Neuronal stem cell (in vitro differentiated cells): ENCODE measurements at regions not wholly inside any gene's neighbourhood (a gene's known extent, or its start where the extent isn't known, plus 50 kb on each side); places are given as distances from the start of the nearest gene placed in this dataset.

Source experiments
- DNase-seq: peaks from one replicate; pipeline ENCODE4 v3.0.0-alpha.2; 2013; ENCODE audit warnings: low spot score
- H2AFZ ChIP-seq: one replicate; pipeline ENCODE4 v1.6.1; 2013; ENCODE audit warnings: mild to moderate bottlenecking, low read length, inconsistent platforms
- H2AK5ac ChIP-seq: 2 replicates; pipeline ENCODE4 v1.6.1; 2013; ENCODE audit warnings: low read depth, mild to moderate bottlenecking, inconsistent platforms, low read length, moderate library complexity, mixed read lengths
- H2BK120ac ChIP-seq: 2 replicates; pipeline ENCODE4 v1.6.1; 2013; ENCODE audit warnings: low read depth, mild to moderate bottlenecking, inconsistent platforms, low read length, moderate library complexity, mixed read lengths
- H2BK12ac ChIP-seq: one replicate; pipeline ENCODE4 v1.6.1; 2013; ENCODE audit warnings: low read length, inconsistent platforms
- H2BK15ac ChIP-seq: 2 replicates; pipeline ENCODE4 v1.6.1; 2013; ENCODE audit warnings: mild to moderate bottlenecking, low read length, inconsistent platforms, mixed read lengths
- H2BK5ac ChIP-seq: one replicate; pipeline ENCODE4 v1.6.1; 2013; ENCODE audit warnings: inconsistent platforms, mild to moderate bottlenecking, low read length, moderate library complexity
- H3K14ac ChIP-seq: one replicate; pipeline ENCODE4 v1.6.1; 2013; ENCODE audit warnings: low read length, inconsistent platforms
- H3K18ac ChIP-seq: 2 replicates; pipeline ENCODE4 v1.6.1; 2013; ENCODE audit warnings: low read length, inconsistent platforms
- H3K23ac ChIP-seq: 2 replicates; pipeline ENCODE4 v1.6.1; 2013; ENCODE audit warnings: low read depth, mild to moderate bottlenecking, mixed read lengths, low read length, inconsistent platforms; ENCODE audit not compliant: poor library complexity
- H3K27ac ChIP-seq: replicated peaks from 3 replicates; pipeline ENCODE4 v1.5.1; 2013; ENCODE audit warnings: low read length, inconsistent platforms
- H3K27me3 ChIP-seq, 3 experiments: 2 replicates each; pipeline ENCODE4 v1.6.1; 2013; ENCODE audit warnings: low read length in 3 of 3, mild to moderate bottlenecking in 2 of 3, inconsistent platforms in 1 of 3, low read depth in 1 of 3, mixed read lengths in 1 of 3, moderate library complexity in 1 of 3; ENCODE audit not compliant: control insufficient read depth in 3 of 3, insufficient read depth in 3 of 3
- H3K36me3 ChIP-seq, 2 donors: replicated peaks in 1 of 2; 2 replicates each; pipeline ENCODE4 v1.6.1; 2013; ENCODE audit warnings: low read length in 2 of 2; ENCODE audit not compliant: control insufficient read depth in 2 of 2, insufficient read depth in 2 of 2
- H3K4ac ChIP-seq: 2 replicates; pipeline ENCODE4 v1.6.1; 2013; ENCODE audit warnings: inconsistent platforms, mild to moderate bottlenecking, low read length, moderate library complexity
- H3K4me1 ChIP-seq, 2 donors: 1 replicate in 1 of 2; 2 replicates in 1 of 2; pipeline ENCODE4 v1.6.1; 2013; ENCODE audit warnings: low read length in 2 of 2, low read depth in 1 of 2; ENCODE audit not compliant: control insufficient read depth in 2 of 2, insufficient read depth in 1 of 2
- H3K4me2 ChIP-seq: one replicate; pipeline ENCODE4 v1.6.1; 2013; ENCODE audit warnings: mild to moderate bottlenecking, low read length, inconsistent platforms; ENCODE audit not compliant: insufficient read depth, poor library complexity, severe bottlenecking
- H3K4me3 ChIP-seq, 2 donors: 2 replicates each; pipeline ENCODE4 v1.5.1; 2013; ENCODE audit warnings: low read length in 2 of 2, mild to moderate bottlenecking in 2 of 2, inconsistent platforms in 1 of 2, moderate library complexity in 1 of 2
- H3K79me1 ChIP-seq: one replicate; pipeline ENCODE4 v1.6.1; 2013; ENCODE audit warnings: low read depth, mild to moderate bottlenecking, inconsistent platforms, low read length, moderate library complexity
- H3K9ac ChIP-seq: one replicate; pipeline ENCODE4 v1.6.1; 2013; ENCODE audit warnings: mild to moderate bottlenecking, low read depth, low read length, inconsistent platforms; ENCODE audit not compliant: poor library complexity
- H3K9me3 ChIP-seq, 2 donors: replicated peaks in 1 of 2; 2 replicates each; pipeline versions ENCODE3 to v1.6.1; 2013; ENCODE audit warnings: low read length in 2 of 2, mild to moderate bottlenecking in 2 of 2, inconsistent platforms in 1 of 2, low read depth in 1 of 2, mixed read lengths in 1 of 2, moderate library complexity in 1 of 2; ENCODE audit not compliant: control insufficient read depth in 2 of 2, insufficient read depth in 1 of 2
- H4K8ac ChIP-seq: one replicate; pipeline ENCODE4 v1.6.1; 2013; ENCODE audit warnings: low read depth, mild to moderate bottlenecking, inconsistent platforms, low read length, moderate library complexity
- H4K91ac ChIP-seq: one replicate; pipeline ENCODE4 v1.6.1; 2013; ENCODE audit warnings: low read length, low read depth, mild to moderate bottlenecking, inconsistent platforms; ENCODE audit not compliant: poor library complexity
- WGBS, 2 donors: extraction: QIAGEN DNeasy Blood & Tissue Kit; methylation state at CpG; one replicate each; pipeline ENCODE4 v1.1.7; 2013; ENCODE audit warnings: missing lambda C conversion rate in 2 of 2, mixed read lengths in 1 of 2; ENCODE audit not compliant: insufficient read length in 2 of 2, insufficient replicate concordance in 1 of 2; ENCODE audit errors: extremely low coverage in 2 of 2; 5-methylcytosine and 5-hydroxymethylcytosine counted together

GRCh38 chr7:131076032-131076431 lies 251.6 kb upstream of the MKLN1 start:
- H3K27ac ChIP-seq, result no peak overlapping the region
- H3K18ac ChIP-seq, result no peak overlapping the region
- no CpG with 5 or more reads among the region's 3 CpGs for WGBS, 2 donors
- no peak overlapping the region for H3K14ac ChIP-seq
- H3K79me1 ChIP-seq, result no peaks in the 10 kb centered on the region
- no peak overlapping the region for H4K8ac ChIP-seq
- H3K27me3 ChIP-seq, result no peaks in the 10 kb centered on the region
- no peak overlapping the region for H2BK5ac ChIP-seq
- no peak overlapping the region for H2BK120ac ChIP-seq
- no peak overlapping the region for H2AK5ac ChIP-seq
- H3K4me1 ChIP-seq, result peaks cover 2% of the 10 kb centered on the region in 2 donors
- no peaks in the 10 kb centered on the region for H3K36me3 ChIP-seq
- DNase-seq, result no peak
- no peak overlapping the region for H3K4ac ChIP-seq
- no peaks in the 10 kb centered on the region for H3K9me3 ChIP-seq
- H2BK15ac ChIP-seq, result no peak overlapping the region
- H3K4me2 ChIP-seq, result no peak overlapping the region
- no peak overlapping the region for H3K4me3 ChIP-seq
- no peak overlapping the region for H2BK12ac ChIP-seq
- H4K91ac ChIP-seq, result no peak overlapping the region
- no peak overlapping the region for H2AFZ ChIP-seq
- no peak overlapping the region for H3K9ac ChIP-seq
- no peak overlapping the region for H3K23ac ChIP-seq

- H3K27me3 ChIP-seq, result no peaks in the 10 kb centered on the region
- no peaks in the 10 kb centered on the region for H3K9me3 ChIP-seq
- H3K4me1 ChIP-seq, result peaks cover 2% of the 10 kb centered on the region in 2 donors
- no peaks in the 10 kb centered on the region for H3K36me3 ChIP-seq
- no peak overlapping the region for H4K8ac ChIP-seq
- H3K79me1 ChIP-seq, result no peaks in the 10 kb centered on the region
- no peak overlapping the region for H3K14ac ChIP-seq
- no peak overlapping the region for H2BK12ac ChIP-seq
- DNase-seq, result no peak
- H2AFZ ChIP-seq, result peak overlapping the region; percentile 41
- no peak overlapping the region for H3K27ac ChIP-seq
- no peak overlapping the region for H3K4me2 ChIP-seq
- no peak overlapping the region for H3K18ac ChIP-seq
- H3K4me3 ChIP-seq, result no peak overlapping the region
- no peak overlapping the region for H2AK5ac ChIP-seq
- H3K9ac ChIP-seq, result no peak overlapping the region
- H3K4ac ChIP-seq, result no peak overlapping the region
- no CpG with 5 or more reads among the region's 4 CpGs for WGBS, 2 donors
- H2BK120ac ChIP-seq, result no peak overlapping the region
- H2BK15ac ChIP-seq, result no peak overlapping the region
- no peak overlapping the region for H2BK5ac ChIP-seq
- no peak overlapping the region for H4K91ac ChIP-seq
- H3K23ac ChIP-seq, result no peak overlapping the region
Observed at GRCh38 chr7:131076711-131077181, 250.9 kb upstream of the MKLN1 start.

DNA sequence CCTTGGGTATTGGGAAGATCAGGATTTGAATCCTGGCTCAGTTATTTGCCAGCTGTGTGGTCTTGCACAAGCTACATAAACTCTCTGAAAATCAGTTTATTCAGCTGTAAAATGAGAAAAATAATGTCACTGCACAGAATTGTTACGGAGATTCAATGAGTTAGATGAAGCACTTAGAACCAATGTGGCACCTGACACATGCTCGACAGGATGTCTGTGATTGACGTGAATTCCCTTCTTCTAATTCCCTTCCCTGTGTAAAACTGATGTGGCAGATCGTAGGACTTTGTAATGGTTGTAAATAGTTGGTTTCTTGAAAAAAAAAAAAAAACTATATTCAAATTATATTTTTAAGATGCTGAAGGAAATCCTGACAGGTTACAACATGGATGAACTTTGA lies 249.9 kb upstream of the MKLN1 start:
- Histone ChIP-seq H3K18ac (no peak overlapping the region), H4K91ac (no peak overlapping the region), H3K9me3 (no peaks in the 10 kb centered on the region), H3K4me3 (no peak overlapping the region), H2AK5ac (no peak overlapping the region), H3K14ac (no peak overlapping the region), H3K36me3 (no peaks in the 10 kb centered on the region), H3K23ac (no peak overlapping the region), H2AFZ (no peak overlapping the region), H3K27me3 (no peaks in the 10 kb centered on the region), H4K8ac (no peak overlapping the region), H3K4me1 (peaks cover under 1 to 1% of the 10 kb centered on the region in 2 donors), H3K27ac (no peak overlapping the region), H2BK5ac (no peak overlapping the region), H2BK120ac (no peak overlapping the region), H3K4me2 (no peak overlapping the region), H3K79me1 (no peaks in the 10 kb centered on the region), H3K9ac (no peak overlapping the region), H2BK12ac (no peak overlapping the region), H2BK15ac (no peak overlapping the region), H3K4ac (no peak overlapping the region)
- DNase-seq, result no peak
- no CpG with 5 or more reads among the region's 4 CpGs for WGBS, 2 donors

- no peak overlapping the region for H2AK5ac ChIP-seq
- no peak overlapping the region for H2BK15ac ChIP-seq
- H3K27ac ChIP-seq, result no peak overlapping the region
- no peaks in the 10 kb centered on the region for H3K4me1 ChIP-seq
- H3K4ac ChIP-seq, result no peak overlapping the region
- no peak overlapping the region for H4K8ac ChIP-seq
- H3K9me3 ChIP-seq, result no peaks in the 10 kb centered on the region
- H3K18ac ChIP-seq, result no peak overlapping the region
- no peak overlapping the region for H3K14ac ChIP-seq
- no peaks in the 10 kb centered on the region for H3K27me3 ChIP-seq
- no peak overlapping the region for H2BK120ac ChIP-seq
- no peak overlapping the region for H2AFZ ChIP-seq
- H3K4me3 ChIP-seq, result peak overlapping the region in 1 of 2 donors; percentile 52
- DNase-seq, result no peak
- H3K4me2 ChIP-seq, result no peak overlapping the region
- no peak overlapping the region for H3K23ac ChIP-seq
- H2BK12ac ChIP-seq, result no peak overlapping the region
- H2BK5ac ChIP-seq, result no peak overlapping the region
- no peak overlapping the region for H4K91ac ChIP-seq
- no peaks in the 10 kb centered on the region for H3K79me1 ChIP-seq
- H3K36me3 ChIP-seq, result no peaks in the 10 kb centered on the region
- H3K9ac ChIP-seq, result no peak overlapping the region
- no CpG with 5 or more reads among the region's 5 CpGs for WGBS, 2 donors
Observed at GRCh38 chr7:131080754-131081153, 246.9 kb upstream of the MKLN1 start.
